ENCODE measurements at regions not wholly inside any gene's neighbourhood (a gene's known extent, or its start where the extent isn't known, plus 50 kb on each side); places are given as distances from the start of the nearest gene placed in this dataset.

GRCh38 chr7:153151766-153152165 lies 392.2 kb downstream of the ACTR3B start:
- TF ChIP-seq, protein P1, sequence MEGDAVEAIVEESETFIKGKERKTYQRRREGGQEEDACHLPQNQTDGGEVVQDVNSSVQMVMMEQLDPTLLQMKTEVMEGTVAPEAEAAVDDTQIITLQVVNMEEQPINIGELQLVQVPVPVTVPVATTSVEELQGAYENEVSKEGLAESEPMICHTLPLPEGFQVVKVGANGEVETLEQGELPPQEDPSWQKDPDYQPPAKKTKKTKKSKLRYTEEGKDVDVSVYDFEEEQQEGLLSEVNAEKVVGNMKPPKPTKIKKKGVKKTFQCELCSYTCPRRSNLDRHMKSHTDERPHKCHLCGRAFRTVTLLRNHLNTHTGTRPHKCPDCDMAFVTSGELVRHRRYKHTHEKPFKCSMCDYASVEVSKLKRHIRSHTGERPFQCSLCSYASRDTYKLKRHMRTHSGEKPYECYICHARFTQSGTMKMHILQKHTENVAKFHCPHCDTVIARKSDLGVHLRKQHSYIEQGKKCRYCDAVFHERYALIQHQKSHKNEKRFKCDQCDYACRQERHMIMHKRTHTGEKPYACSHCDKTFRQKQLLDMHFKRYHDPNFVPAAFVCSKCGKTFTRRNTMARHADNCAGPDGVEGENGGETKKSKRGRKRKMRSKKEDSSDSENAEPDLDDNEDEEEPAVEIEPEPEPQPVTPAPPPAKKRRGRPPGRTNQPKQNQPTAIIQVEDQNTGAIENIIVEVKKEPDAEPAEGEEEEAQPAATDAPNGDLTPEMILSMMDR (tag by site-specific recombination; IDR thresholded peaks at IDR 0.05) = no peak
- TF ChIP-seq ZNF133 (tag by site-specific recombination; IDR thresholded peaks at IDR 0.05) (no peak), ZBTB21 (tag by site-specific recombination; IDR thresholded peaks at IDR 0.05) (no peak), ZNF138 (tag by site-specific recombination; IDR thresholded peaks at IDR 0.05; ENCODE audit: borderline replicate concordance) (no peak), YY1 (tag by site-specific recombination; IDR thresholded peaks at IDR 0.05) (no peak), ZNF521 (tag by site-specific recombination; IDR thresholded peaks at IDR 0.05) (no peak), ZNF19 (tag by site-specific recombination; IDR thresholded peaks at IDR 0.05; ENCODE audit: low read depth) (no peak), ZSCAN23 (tag by site-specific recombination; IDR thresholded peaks at IDR 0.05) (no peak), ZNF302 (tag by site-specific recombination; IDR thresholded peaks at IDR 0.05; ENCODE audit: low read depth) (no peak), TCF7L2 (IDR thresholded peaks at IDR 0.05; ENCODE audit: borderline replicate concordance, low read depth, low read length) (no peak), ZNF544 (tag by site-specific recombination; IDR thresholded peaks at IDR 0.05) (no peak), ZNF274 (IDR thresholded peaks at IDR 0.05; ENCODE audit: low read length) (no peak), ZNF274 (tag by site-specific recombination; IDR thresholded peaks at IDR 0.05; ENCODE audit: borderline replicate concordance) (no peak)
- TF ChIP-seq, protein P2, sequence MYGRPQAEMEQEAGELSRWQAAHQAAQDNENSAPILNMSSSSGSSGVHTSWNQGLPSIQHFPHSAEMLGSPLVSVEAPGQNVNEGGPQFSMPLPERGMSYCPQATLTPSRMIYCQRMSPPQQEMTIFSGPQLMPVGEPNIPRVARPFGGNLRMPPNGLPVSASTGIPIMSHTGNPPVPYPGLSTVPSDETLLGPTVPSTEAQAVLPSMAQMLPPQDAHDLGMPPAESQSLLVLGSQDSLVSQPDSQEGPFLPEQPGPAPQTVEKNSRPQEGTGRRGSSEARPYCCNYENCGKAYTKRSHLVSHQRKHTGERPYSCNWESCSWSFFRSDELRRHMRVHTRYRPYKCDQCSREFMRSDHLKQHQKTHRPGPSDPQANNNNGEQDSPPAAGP (tag by site-specific recombination; IDR thresholded peaks at IDR 0.05) = no peak
